ENCODE measurements at regions not wholly inside any gene's neighbourhood (a gene's known extent, or its start where the extent isn't known, plus 50 kb on each side); places are given as distances from the start of the nearest gene placed in this dataset.
"Not testable (repeated sequence)": the region's sequence is repeated elsewhere in the genome, so short reads cannot be mapped to it uniquely, and the experiment has no call there.

GRCh38 chr6:94902974-94903628, 674.2 kb upstream of the MANEA start:
- no peak for DNase-seq (ENCODE audit: extremely low read depth, low read depth)

DNA sequence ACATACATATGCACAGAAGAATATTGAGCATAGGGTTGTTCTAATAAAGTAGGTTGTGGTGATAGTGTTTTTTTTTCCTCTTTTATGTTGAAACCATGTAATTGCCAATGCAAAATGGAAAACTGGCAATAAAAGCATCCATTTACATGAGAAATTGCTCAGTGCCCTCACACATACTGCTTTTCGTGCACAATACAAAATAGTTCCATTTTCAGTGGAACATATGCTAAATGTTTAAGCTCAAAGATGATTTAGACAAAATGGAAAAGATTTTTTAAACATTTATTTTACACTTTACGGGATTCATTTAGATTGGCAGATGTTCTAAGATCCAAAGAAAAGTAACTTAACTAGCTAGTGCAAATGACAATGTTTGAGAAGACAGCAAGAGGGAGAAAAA, 678.1 kb upstream of the MANEA start:
- DNase-seq (ENCODE audit: extremely low read depth, low read depth), result no peak

GRCh38 chr6:94894300-94894699, 683.0 kb upstream of the MANEA start:
- no peak for DNase-seq (ENCODE audit: extremely low read depth, low read depth)

- DNase-seq (ENCODE audit: extremely low read depth, low read depth), result no peak
Measured at GRCh38 chr6:94893327-94893726, 684.0 kb upstream of the MANEA start.

GRCh38 chr6:94873819-94874218, 703.5 kb upstream of the MANEA start:
- DNase-seq (ENCODE audit: extremely low read depth, low read depth), result not testable (repeated sequence)

DNA sequence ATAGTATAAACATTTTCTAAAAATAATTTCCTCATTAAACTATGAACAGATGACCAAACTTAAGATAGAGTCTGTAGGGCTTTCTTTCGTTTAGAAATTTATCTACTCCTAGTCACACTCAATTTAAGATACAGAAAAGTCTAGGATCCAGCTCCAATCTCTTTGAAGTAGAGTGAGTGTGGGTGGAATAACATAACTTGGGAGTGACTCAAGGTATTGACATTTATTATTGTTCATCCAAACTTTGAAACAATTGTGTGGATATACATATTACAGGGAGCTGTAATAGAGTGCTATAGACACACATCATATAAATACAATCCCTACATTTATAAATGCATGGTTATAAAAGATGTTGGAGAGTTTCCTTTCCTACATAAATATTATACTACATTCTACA, 715.2 kb upstream of the MANEA start:
- no peak for DNase-seq (ENCODE audit: extremely low read depth, low read depth)

GRCh38 chr6:94859924-94860323, 717.4 kb upstream of the MANEA start:
- no peak for DNase-seq (ENCODE audit: extremely low read depth, low read depth)

- not testable (repeated sequence) for DNase-seq (ENCODE audit: extremely low read depth, low read depth)
Measured at GRCh38 chr6:94856999-94857398, 720.3 kb upstream of the MANEA start.

GRCh38 chr6:94851329-94851728, 726.0 kb upstream of the MANEA start:
- not testable (repeated sequence) for DNase-seq (ENCODE audit: extremely low read depth, low read depth)

DNA sequence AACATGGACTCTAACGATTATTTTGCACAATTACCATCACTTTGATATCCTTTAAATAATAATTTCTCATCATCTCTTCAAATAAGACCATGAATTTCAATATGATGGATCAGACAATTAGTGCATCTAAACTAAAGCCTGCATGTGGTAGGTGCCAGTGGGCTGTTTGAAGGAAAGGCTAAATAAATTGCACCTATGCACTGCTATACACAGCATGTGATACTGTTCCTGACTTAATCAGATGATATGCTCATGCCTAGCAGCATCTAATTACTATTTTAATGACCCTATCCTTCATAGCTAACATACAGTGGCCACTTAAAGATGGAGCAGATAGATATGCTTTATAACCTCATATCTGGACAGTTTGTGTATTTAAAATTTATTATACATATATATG, 731.6 kb upstream of the MANEA start:
- no peak for DNase-seq (ENCODE audit: extremely low read depth, low read depth)

GRCh38 chr6:94835264-94835663, 742.1 kb upstream of the MANEA start:
- no peak for DNase-seq (ENCODE audit: extremely low read depth, low read depth)

GRCh38 chr6:94813806-94814205, 763.5 kb upstream of the MANEA start:
- DNase-seq (ENCODE audit: extremely low read depth, low read depth), result no peak

DNA sequence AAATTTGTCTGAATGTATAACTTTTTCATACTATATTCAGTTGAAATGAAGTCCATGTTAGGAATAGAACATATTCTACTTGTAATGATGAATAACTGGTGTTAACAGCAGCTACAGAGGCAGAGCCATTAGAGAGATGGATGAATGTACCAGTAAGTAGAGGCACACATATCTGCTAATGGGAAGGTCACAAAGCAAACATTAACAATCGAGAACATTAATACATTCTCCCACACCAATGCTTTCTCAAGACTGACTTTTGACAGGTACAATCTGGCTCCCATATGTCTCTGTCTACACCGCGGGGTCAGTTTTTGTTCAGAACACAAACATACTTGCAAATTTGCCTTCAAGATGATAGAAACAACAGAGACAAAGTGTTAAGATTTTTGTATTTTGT, 776.0 kb upstream of the MANEA start:
- DNase-seq (ENCODE audit: extremely low read depth, low read depth), result no peak

- no peak for DNase-seq (ENCODE audit: extremely low read depth, low read depth)
Measured at GRCh38 chr6:94785514-94785913, 791.8 kb upstream of the MANEA start.

- not testable (repeated sequence) for DNase-seq (ENCODE audit: extremely low read depth, low read depth)
Measured at GRCh38 chr6:94785081-94785480, 792.3 kb upstream of the MANEA start.

GRCh38 chr6:94769197-94769596, 808.1 kb upstream of the MANEA start:
- DNase-seq (ENCODE audit: extremely low read depth, low read depth), result no peak

GRCh38 chr6:94751641-94752329, 825.5 kb upstream of the MANEA start:
- no peak for DNase-seq (ENCODE audit: extremely low read depth, low read depth)

- DNase-seq (ENCODE audit: extremely low read depth, low read depth), result no peak
Measured at GRCh38 chr6:94736236-94736635, 841.1 kb upstream of the MANEA start.

DNA sequence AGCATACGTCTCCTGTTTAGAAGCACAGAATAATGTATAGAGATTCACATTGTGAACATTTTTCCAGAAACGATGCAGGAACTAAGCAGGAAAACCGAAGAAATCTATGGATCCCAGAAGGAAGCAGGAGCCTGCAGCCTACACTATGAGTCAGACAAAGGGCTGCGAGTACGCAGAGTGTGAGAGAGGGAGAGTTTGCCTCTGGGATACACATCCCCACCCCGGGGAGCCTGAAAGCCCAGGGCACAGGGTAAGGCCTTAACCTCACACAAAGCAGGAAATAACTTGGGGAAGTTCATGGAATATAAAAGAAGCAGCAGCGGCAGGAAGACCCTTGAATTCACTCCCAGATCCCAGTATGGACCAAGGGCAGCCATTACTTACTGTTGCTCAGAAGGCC, 842.1 kb upstream of the MANEA start:
- no peak for DNase-seq (ENCODE audit: extremely low read depth, low read depth)

DNA sequence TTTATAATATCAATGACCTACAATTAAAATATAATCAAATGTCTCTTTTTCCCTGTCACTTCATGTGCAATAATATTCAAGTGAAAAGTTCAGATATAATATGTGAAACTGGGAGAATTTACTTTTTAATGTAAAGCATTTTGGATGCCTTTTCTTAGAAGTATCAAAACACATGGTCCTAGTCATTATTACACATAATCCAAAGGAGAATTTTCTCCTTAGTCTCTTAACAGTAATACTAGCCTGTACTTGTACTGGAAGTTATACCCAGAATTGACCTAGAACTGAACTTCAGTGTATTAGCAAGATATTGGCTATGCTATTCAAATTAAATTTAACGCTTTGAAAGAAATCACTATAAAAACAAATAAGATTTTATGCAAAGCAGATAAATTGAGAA, 842.6 kb upstream of the MANEA start:
- DNase-seq (ENCODE audit: extremely low read depth, low read depth), result no peak

GRCh38 chr6:94733066-94733465, 844.3 kb upstream of the MANEA start:
- DNase-seq (ENCODE audit: extremely low read depth, low read depth), result no peak

GRCh38 chr6:94727710-94728109, 849.6 kb upstream of the MANEA start:
- DNase-seq (ENCODE audit: extremely low read depth, low read depth), result no peak

DNA sequence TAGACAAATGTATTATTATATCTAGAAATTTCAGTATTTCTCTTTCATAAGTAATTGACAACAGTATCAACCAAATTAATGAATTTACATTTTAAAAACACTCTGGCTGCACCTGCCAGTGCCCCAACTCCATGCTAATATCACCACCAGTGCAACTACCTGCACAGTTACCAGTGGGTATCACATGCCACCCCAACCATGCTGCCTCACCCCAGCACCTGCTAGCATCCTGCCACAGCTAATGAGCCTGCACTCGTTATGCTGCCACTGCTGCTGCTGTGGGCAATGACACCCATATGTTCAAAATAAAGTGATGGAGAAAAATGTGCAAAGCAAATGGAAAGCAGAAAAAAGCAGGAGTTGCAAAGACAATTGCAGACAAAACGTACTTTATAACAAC, 855.9 kb upstream of the MANEA start:
- DNase-seq (ENCODE audit: extremely low read depth, low read depth), result no peak

Data from NCI-H460 (cell line).